HPDE6-E6E7 (cell line): ENCODE measurements at regions not wholly inside any gene's neighbourhood (a gene's known extent, or its start where the extent isn't known, plus 50 kb on each side); places are given as distances from the start of the nearest gene placed in this dataset.

Source experiments
- DNase-seq: peaks from one replicate; pipeline ENCODE4 v3.0.0; 2011; ENCODE audit warnings: missing footprints; ENCODE audit errors: extremely low spot score

GRCh38 chr13:50711131-50711815 is 132.2 kb downstream of the DLEU7 start:
- no peak for DNase-seq

GRCh38 chr13:50711996-50712395 is 131.5 kb downstream of the DLEU7 start:
- no peak for DNase-seq

- DNase-seq = no peak
Observed at GRCh38 chr13:50712456-50712855, 131.0 kb downstream of the DLEU7 start.

- no peak for DNase-seq
Observed at GRCh38 chr13:50712881-50713280, 130.6 kb downstream of the DLEU7 start.

DNA sequence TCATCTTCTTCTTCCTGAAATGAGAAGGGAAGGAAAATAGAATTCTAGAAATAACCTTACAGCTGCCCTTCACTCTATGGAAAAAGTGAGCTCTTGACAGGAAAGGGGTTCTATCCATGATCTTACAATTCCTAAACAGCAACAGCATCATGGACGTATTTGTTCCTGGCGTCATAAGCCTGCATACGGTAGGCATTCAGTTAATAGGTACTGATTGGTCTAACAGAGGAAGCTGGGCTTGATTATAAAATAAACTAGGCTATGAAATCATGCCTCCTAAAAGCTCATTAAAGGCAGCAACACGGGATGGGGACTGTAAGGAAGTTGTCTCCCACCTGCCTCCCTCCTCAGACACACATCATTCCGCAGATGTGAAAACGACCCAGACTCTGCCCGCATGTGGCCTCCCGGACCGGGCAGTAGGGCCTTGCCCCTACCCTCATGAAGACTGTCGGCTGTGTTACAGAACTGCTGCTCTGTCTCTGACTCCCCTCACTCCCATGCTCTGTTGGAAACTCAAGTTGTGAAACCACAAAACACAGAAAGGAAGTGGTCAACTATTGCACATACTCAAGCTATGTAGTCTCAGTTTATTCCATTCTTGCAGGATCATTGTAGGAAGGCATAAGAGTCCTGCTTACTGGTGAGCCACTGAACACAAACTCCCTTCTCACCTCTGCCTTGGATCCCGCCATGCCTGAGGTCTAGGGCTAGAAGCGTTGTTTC is 129.8 kb downstream of the DLEU7 start:
- DNase-seq = no peak

- DNase-seq = no peak
Observed at GRCh38 chr13:50714891-50715290, 128.6 kb downstream of the DLEU7 start.

DNA sequence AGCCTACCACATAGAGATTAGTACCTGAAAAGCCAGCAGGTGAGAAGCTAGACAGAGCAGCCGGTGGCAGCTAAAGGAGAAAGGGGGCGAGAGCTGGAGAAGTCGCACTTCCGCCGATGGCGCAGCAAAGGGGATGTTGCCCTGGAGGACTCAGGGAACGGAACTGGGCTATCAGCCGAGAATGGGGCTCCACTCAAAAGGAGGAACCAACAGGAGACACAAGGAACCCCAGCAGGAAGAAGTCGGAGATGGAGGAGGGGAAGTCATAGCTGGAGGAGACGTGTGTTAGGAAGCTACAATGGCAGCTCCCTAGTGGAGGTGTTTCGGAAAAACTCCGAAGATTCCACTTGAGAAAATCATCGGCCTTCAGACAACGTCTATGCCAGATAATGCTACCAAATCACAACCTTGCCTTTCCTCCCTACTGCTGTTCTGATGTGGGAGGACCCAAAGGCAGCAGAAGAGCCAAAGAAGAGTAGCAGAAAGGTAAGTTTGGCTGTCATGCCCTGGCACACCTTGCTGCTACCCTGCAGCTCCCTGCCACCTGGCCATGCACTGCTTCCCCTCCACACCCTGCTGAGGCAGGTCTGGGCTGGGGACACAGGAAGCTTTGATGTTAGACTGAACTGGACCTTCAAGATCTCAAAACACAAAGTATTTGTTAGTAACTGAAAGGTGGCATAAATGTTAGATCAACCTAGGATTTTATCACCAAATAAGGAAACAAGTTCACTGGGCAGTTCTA is 127.9 kb downstream of the DLEU7 start:
- DNase-seq = no peak

GRCh38 chr13:50720861-50721671 is 122.4 kb downstream of the DLEU7 start:
- DNase-seq = no peak

DNA sequence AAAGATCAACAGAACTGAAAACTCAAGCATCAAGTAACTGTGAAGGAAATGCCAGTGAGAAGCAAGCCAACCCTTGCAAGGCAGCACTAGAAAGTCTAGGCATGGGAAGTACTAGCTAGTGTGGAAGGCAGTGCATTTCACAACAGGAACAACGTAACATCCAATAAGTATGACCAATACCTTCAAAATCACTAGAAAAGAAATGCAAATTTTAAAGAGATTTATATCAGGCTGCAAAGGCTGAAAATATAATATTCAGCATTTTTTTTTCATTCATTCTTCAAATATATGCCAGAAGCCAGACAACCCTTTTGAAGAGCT is 121.9 kb downstream of the DLEU7 start:
- DNase-seq = no peak

GRCh38 chr13:50722440-50723125 is 120.9 kb downstream of the DLEU7 start:
- no peak for DNase-seq

DNA sequence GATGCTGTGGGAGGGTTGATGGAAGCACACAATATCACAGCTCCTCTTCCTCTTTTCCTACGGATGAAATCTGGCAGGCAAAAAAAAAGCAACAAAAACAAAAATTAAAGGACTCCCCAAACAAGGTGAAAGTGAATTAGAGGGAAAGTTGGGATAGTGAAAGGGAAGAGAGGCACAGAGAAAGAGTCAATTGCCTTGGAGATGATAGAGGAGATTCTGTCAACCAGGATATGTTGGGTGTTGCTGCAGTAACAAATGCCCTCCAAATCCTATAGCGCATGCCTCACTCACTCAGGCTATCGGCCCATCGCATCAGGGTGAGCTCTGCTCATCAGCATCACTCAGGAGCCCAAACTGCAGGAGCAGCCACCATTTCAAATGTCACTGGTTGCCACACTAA is 119.1 kb downstream of the DLEU7 start:
- no peak for DNase-seq

- no peak for DNase-seq
Observed at GRCh38 chr13:50724913-50725312, 118.6 kb downstream of the DLEU7 start.

GRCh38 chr13:50726164-50726563 is 117.3 kb downstream of the DLEU7 start:
- DNase-seq = no peak

DNA sequence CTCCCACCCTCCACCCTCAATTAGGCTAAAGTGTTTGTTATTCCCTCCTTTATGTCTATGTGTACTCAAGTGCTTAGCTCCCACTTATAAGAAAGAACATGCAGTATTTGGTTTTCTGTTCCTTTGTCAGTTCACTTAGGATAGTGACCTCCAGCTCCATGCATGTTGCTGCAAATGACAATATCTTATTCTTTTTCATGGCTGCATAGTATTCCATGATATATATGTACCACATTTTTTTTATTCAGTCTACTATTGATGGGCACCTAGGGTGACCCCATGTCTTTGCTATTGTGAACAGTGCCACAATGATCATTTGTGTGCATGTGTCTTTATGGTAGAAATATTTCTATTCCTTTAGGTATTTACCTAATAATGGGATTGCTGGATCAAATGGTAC is 114.3 kb downstream of the DLEU7 start:
- no peak for DNase-seq

GRCh38 chr13:50730496-50731351 is 112.8 kb downstream of the DLEU7 start:
- DNase-seq = no peak

DNA sequence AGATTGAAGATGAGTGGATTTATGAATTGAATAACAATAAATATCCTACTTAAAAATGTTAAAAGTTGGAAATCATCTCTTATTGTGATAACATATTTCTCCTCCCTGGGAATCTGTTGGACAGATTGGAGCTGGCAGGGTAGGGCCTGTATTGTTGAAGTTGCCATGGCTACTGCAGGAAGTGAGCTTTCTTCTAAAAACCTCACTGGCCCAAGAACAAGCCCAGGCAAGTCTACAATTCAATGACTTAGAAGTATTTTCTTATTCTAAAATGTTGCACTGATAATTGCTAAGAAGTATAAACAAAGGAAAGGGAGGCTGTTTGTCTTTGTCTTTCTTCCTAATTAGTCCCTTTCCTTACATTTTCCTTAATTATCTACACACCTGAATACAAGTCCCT is 112.1 kb downstream of the DLEU7 start:
- DNase-seq = peak; percentile 60

- DNase-seq = no peak
Observed at GRCh38 chr13:50732712-50733111, 110.8 kb downstream of the DLEU7 start.

DNA sequence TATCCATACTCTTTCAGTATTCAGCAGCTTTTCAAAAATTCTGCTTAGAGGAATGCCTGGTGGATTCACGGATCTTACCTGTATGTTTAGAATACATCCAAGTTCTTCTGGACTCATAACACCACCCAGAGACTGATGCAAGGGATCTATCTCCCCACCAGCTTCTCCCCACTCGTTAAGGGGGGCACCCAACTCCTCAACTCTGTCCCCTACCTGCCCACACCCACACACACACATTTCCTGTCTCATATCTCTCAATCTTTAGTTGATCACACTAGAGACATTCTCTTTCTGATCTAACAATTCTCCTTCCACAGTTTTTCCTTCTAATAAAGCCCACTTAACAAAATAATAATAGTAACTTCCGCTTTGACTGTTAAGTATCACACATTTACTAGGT is 110.1 kb downstream of the DLEU7 start:
- DNase-seq = no peak

GRCh38 chr13:50735071-50735470 is 108.4 kb downstream of the DLEU7 start:
- no peak for DNase-seq

- no peak for DNase-seq
Observed at GRCh38 chr13:50740052-50740741, 103.3 kb downstream of the DLEU7 start.
